ENCODE measurements at regions not wholly inside any gene's neighbourhood (a gene's known extent, or its start where the extent isn't known, plus 50 kb on each side); places are given as distances from the start of the nearest gene placed in this dataset.
"Not testable (repeated sequence)": the region's sequence is repeated elsewhere in the genome, so short reads cannot be mapped to it uniquely, and the experiment has no call there.

DNA sequence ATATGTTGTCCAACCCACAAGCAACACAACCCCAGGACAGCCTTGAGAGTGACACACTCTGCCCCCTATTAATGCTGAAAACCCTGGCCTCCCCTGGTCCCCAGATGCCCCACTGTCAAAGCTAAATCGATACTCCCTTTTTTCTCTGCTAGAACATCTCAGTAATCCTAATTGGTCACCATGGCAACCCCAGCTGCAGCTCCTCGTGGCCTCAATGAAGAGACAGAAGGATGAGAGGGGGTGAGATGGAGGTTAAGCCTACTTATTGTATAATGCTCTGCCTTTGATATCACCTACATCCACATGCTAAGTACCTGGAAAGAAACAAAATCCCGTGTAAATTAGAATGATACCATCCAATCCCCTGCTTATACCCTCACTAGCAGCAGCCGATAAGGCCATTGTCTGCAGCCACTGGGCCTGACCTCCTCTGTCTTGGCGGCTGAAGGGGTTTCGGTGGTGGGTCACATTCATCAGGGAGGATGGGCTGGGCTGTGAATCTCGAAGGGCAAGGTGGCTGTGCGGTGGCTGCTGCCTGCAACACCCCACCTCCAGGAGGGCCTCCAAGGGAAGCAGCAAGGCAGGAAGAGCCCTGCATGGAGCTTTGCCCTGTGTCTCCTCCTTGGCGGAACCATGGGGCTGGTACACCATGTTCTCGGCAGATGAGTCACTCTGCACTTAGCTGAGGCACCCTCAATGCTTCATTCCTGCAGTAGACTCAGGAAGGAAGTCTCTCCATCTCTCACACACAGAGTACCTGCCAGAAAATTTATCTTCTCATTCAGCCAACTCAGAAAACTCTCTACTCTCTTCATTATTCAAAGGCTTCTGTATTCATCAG, 399.5 kb downstream of the BUD13 start:
- Histone ChIP-seq H3K4me3 (ENCODE audit: low read length in 2 of 2) (no peak overlapping the region), H3K9ac (ENCODE audit: low read length in 2 of 2) (no peak overlapping the region), H3K9me3 (ENCODE audit: control insufficient read depth in 2 of 2, low read length in 2 of 2) (no peaks in the 10 kb centered on the region), H3K36me3 (ENCODE audit: control insufficient read depth in 2 of 2, insufficient read depth in 2 of 2, low read length in 2 of 2) (no peaks in the 10 kb centered on the region), H3K27ac (ENCODE audit: low read length) (no peak overlapping the region), H3K4me1 (ENCODE audit: control insufficient read depth, insufficient read depth, low read length) (no peaks in the 10 kb centered on the region), H3K27me3 (ENCODE audit: control insufficient read depth in 1 of 2, insufficient read depth in 2 of 2, low read length in 2 of 2) (peaks cover 0 to 12% of the 10 kb centered on the region in 2 donors)

- H3K4me1 ChIP-seq (ENCODE audit: control insufficient read depth, insufficient read depth, low read length) = no peaks in the 10 kb centered on the region
- H3K36me3 ChIP-seq (ENCODE audit: control insufficient read depth in 2 of 2, insufficient read depth in 2 of 2, low read length in 2 of 2) = no peaks in the 10 kb centered on the region
- no peak overlapping the region for H3K4me3 ChIP-seq (ENCODE audit: low read length in 2 of 2)
- H3K9ac ChIP-seq (ENCODE audit: low read length in 2 of 2) = no peak overlapping the region
- no peaks in the 10 kb centered on the region for H3K9me3 ChIP-seq (ENCODE audit: control insufficient read depth in 2 of 2, low read length in 2 of 2)
- H3K27me3 ChIP-seq (ENCODE audit: control insufficient read depth in 1 of 2, insufficient read depth in 2 of 2, low read length in 2 of 2) = peaks cover 0 to 5% of the 10 kb centered on the region in 2 donors
- no peak overlapping the region for H3K27ac ChIP-seq (ENCODE audit: low read length)
Measured at GRCh38 chr11:116371146-116371545, 401.6 kb downstream of the BUD13 start.

DNA sequence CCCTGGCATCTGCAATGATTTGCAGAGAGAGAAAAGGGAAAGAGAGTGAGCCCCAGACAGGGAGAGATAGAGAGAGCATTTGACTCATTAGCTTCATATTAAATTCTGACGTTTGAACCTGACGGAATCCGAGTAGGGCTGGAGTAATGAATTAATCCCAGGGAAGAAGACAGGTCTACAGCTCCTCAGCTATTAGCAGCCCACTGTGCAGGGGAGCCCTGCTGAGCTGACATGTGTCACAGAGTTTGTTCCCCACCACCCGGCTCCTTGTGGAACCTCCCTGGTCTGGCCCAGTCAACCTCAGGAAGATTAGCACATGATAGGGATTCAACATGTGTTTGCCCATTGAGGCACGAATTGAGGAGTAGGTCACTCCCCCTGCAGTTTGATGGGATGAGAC, 404.0 kb downstream of the BUD13 start:
- H3K27ac ChIP-seq (ENCODE audit: low read length) = no peak overlapping the region
- H3K36me3 ChIP-seq (ENCODE audit: control insufficient read depth in 2 of 2, insufficient read depth in 2 of 2, low read length in 2 of 2) = no peaks in the 10 kb centered on the region
- H3K9ac ChIP-seq (ENCODE audit: low read length in 2 of 2) = no peak overlapping the region
- no peaks in the 10 kb centered on the region for H3K9me3 ChIP-seq (ENCODE audit: control insufficient read depth in 2 of 2, low read length in 2 of 2)
- peaks cover 0 to 3% of the 10 kb centered on the region in 2 donors for H3K27me3 ChIP-seq (ENCODE audit: control insufficient read depth in 1 of 2, insufficient read depth in 2 of 2, low read length in 2 of 2)
- no peak overlapping the region for H3K4me3 ChIP-seq (ENCODE audit: low read length in 2 of 2)
- H3K4me1 ChIP-seq (ENCODE audit: control insufficient read depth, insufficient read depth, low read length) = no peaks in the 10 kb centered on the region

GRCh38 chr11:116366980-116367645, 405.7 kb downstream of the BUD13 start:
- no peaks in the 10 kb centered on the region for H3K9me3 ChIP-seq (ENCODE audit: control insufficient read depth in 2 of 2, low read length in 2 of 2)
- no peaks in the 10 kb centered on the region for H3K36me3 ChIP-seq (ENCODE audit: control insufficient read depth in 2 of 2, insufficient read depth in 2 of 2, low read length in 2 of 2)
- H3K4me3 ChIP-seq (ENCODE audit: low read length in 2 of 2) = no peak overlapping the region
- no peak overlapping the region for H3K27ac ChIP-seq (ENCODE audit: low read length)
- no peaks in the 10 kb centered on the region for H3K27me3 ChIP-seq (ENCODE audit: control insufficient read depth in 1 of 2, insufficient read depth in 2 of 2, low read length in 2 of 2)
- no peaks in the 10 kb centered on the region for H3K4me1 ChIP-seq (ENCODE audit: control insufficient read depth, insufficient read depth, low read length)
- no peak overlapping the region for H3K9ac ChIP-seq (ENCODE audit: low read length in 2 of 2)

DNA sequence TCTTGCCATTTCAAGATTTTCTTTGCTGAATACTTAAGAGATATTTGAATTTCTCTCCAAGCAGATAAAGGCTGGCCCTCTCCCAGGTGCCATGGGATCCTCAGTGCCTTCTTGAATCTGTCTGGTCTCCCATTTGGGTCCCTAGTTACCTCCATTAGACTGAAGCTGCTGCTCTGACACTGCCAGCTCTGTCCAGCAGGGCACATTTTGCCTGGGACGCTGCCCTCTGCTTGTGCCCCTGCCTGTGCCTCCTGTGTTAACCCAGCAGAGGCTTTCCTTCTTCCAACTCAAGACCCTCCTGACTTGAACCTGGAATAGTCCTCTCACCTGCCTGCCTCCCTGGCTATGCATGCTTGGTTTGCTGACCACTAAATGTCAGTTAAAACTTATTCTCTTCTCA, 406.3 kb downstream of the BUD13 start:
- Histone ChIP-seq H3K4me1 (ENCODE audit: control insufficient read depth, insufficient read depth, low read length) (no peaks in the 10 kb centered on the region), H3K9me3 (ENCODE audit: control insufficient read depth in 2 of 2, low read length in 2 of 2) (no peaks in the 10 kb centered on the region), H3K36me3 (ENCODE audit: control insufficient read depth in 2 of 2, insufficient read depth in 2 of 2, low read length in 2 of 2) (no peaks in the 10 kb centered on the region), H3K27me3 (ENCODE audit: control insufficient read depth in 1 of 2, insufficient read depth in 2 of 2, low read length in 2 of 2) (no peaks in the 10 kb centered on the region), H3K9ac (ENCODE audit: low read length in 2 of 2) (no peak overlapping the region), H3K4me3 (ENCODE audit: low read length in 2 of 2) (no peak overlapping the region), H3K27ac (ENCODE audit: low read length) (no peak overlapping the region)

DNA sequence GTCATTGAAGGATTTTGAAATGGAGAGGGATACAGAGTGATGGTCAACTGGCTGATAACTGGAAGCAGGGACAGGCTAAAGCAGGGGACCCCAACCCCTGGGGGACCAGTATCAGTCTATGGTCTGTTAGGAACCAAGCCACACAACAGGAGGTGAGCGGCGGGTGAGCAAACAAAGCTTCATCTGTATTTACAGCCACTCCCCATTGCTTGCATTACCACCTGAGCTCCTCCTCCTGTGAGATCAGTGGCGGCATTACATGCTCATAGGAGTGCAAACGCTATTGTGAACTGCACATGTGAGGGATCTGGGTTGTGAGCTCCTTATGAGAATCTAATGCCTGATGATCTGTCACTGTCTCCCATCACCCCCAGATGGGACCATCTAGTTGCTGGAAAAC, 407.9 kb downstream of the BUD13 start:
- H3K36me3 ChIP-seq (ENCODE audit: control insufficient read depth in 2 of 2, insufficient read depth in 2 of 2, low read length in 2 of 2); H3K4me1 ChIP-seq (ENCODE audit: control insufficient read depth, insufficient read depth, low read length); H3K27me3 ChIP-seq (ENCODE audit: control insufficient read depth in 1 of 2, insufficient read depth in 2 of 2, low read length in 2 of 2); H3K27ac ChIP-seq (ENCODE audit: low read length); H3K9ac ChIP-seq (ENCODE audit: low read length in 2 of 2); H3K4me3 ChIP-seq (ENCODE audit: low read length in 2 of 2); H3K9me3 ChIP-seq (ENCODE audit: control insufficient read depth in 2 of 2, low read length in 2 of 2): not testable (repeated sequence)

GRCh38 chr11:116364348-116364747, 408.4 kb downstream of the BUD13 start:
- no peaks in the 10 kb centered on the region for H3K4me1 ChIP-seq (ENCODE audit: control insufficient read depth, insufficient read depth, low read length)
- no peaks in the 10 kb centered on the region for H3K27me3 ChIP-seq (ENCODE audit: control insufficient read depth in 1 of 2, insufficient read depth in 2 of 2, low read length in 2 of 2)
- H3K36me3 ChIP-seq (ENCODE audit: control insufficient read depth in 2 of 2, insufficient read depth in 2 of 2, low read length in 2 of 2) = no peaks in the 10 kb centered on the region
- H3K4me3 ChIP-seq (ENCODE audit: low read length in 2 of 2) = no peak overlapping the region
- H3K9ac ChIP-seq (ENCODE audit: low read length in 2 of 2) = no peak overlapping the region
- no peak overlapping the region for H3K27ac ChIP-seq (ENCODE audit: low read length)
- H3K9me3 ChIP-seq (ENCODE audit: control insufficient read depth in 2 of 2, low read length in 2 of 2) = no peaks in the 10 kb centered on the region

- no peaks in the 10 kb centered on the region for H3K36me3 ChIP-seq (ENCODE audit: control insufficient read depth in 2 of 2, insufficient read depth in 2 of 2, low read length in 2 of 2)
- H3K4me3 ChIP-seq (ENCODE audit: low read length in 2 of 2) = no peak overlapping the region
- peaks cover 6 to 9% of the 10 kb centered on the region in 2 donors for H3K27me3 ChIP-seq (ENCODE audit: control insufficient read depth in 1 of 2, insufficient read depth in 2 of 2, low read length in 2 of 2)
- no peaks in the 10 kb centered on the region for H3K9me3 ChIP-seq (ENCODE audit: control insufficient read depth in 2 of 2, low read length in 2 of 2)
- no peak overlapping the region for H3K9ac ChIP-seq (ENCODE audit: low read length in 2 of 2)
- no peaks in the 10 kb centered on the region for H3K4me1 ChIP-seq (ENCODE audit: control insufficient read depth, insufficient read depth, low read length)
- no peak overlapping the region for H3K27ac ChIP-seq (ENCODE audit: low read length)
Measured at GRCh38 chr11:116360221-116360941, 412.4 kb downstream of the BUD13 start.

- Histone ChIP-seq H3K4me1 (ENCODE audit: control insufficient read depth, insufficient read depth, low read length) (no peaks in the 10 kb centered on the region), H3K9ac (ENCODE audit: low read length in 2 of 2) (no peak overlapping the region), H3K9me3 (ENCODE audit: control insufficient read depth in 2 of 2, low read length in 2 of 2) (no peaks in the 10 kb centered on the region), H3K36me3 (ENCODE audit: control insufficient read depth in 2 of 2, insufficient read depth in 2 of 2, low read length in 2 of 2) (no peaks in the 10 kb centered on the region), H3K27ac (ENCODE audit: low read length) (no peak overlapping the region), H3K4me3 (ENCODE audit: low read length in 2 of 2) (no peak overlapping the region), H3K27me3 (ENCODE audit: control insufficient read depth in 1 of 2, insufficient read depth in 2 of 2, low read length in 2 of 2) (peaks cover 6 to 9% of the 10 kb centered on the region in 2 donors)
Measured at GRCh38 chr11:116357784-116358544, 414.8 kb downstream of the BUD13 start.

DNA sequence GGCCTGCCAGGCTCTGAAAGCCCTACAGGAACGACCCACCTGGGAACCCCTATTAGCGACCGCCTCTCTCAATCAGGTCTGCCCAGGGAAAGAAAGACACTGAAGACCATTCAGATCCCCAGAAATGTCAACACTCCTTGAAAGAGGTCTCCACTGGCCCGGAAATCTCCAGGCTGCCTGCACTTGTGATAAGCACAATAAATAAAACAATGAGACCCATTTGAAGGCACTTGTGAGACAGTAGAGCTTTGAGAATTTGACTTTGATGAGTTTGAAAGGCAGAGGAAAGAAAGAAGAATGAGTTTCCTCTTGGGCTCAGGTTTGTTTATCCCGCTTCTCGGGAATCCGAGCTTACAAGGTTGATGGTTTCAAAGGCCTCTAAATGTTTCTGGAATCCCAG, 416.3 kb downstream of the BUD13 start:
- H3K27ac ChIP-seq (ENCODE audit: low read length) = no peak overlapping the region
- no peak overlapping the region for H3K4me3 ChIP-seq (ENCODE audit: low read length in 2 of 2)
- H3K4me1 ChIP-seq (ENCODE audit: control insufficient read depth, insufficient read depth, low read length) = no peaks in the 10 kb centered on the region
- no peaks in the 10 kb centered on the region for H3K36me3 ChIP-seq (ENCODE audit: control insufficient read depth in 2 of 2, insufficient read depth in 2 of 2, low read length in 2 of 2)
- H3K9ac ChIP-seq (ENCODE audit: low read length in 2 of 2) = no peak overlapping the region
- peaks cover 6 to 9% of the 10 kb centered on the region in 2 donors for H3K27me3 ChIP-seq (ENCODE audit: control insufficient read depth in 1 of 2, insufficient read depth in 2 of 2, low read length in 2 of 2)
- H3K9me3 ChIP-seq (ENCODE audit: control insufficient read depth in 2 of 2, low read length in 2 of 2) = no peaks in the 10 kb centered on the region

All from stomach smooth muscle (tissue), 2 donors.